ENCODE measurements at regions not wholly inside any gene's neighbourhood (a gene's known extent, or its start where the extent isn't known, plus 50 kb on each side); places are given as distances from the start of the nearest gene placed in this dataset.
"Not testable (repeated sequence)": the region's sequence is repeated elsewhere in the genome, so short reads cannot be mapped to it uniquely, and the experiment has no call there.

GRCh38 chr3:82495655-82496054, 734.2 kb upstream of the GBE1 start:
- DNase-seq, result no peak

GRCh38 chr3:82494977-82495489, 733.6 kb upstream of the GBE1 start:
- no peak for DNase-seq

GRCh38 chr3:82493858-82494257, 732.4 kb upstream of the GBE1 start:
- DNase-seq, result no peak

- DNase-seq, result peak; percentile 37
Observed at GRCh38 chr3:82475306-82475705, 713.9 kb upstream of the GBE1 start.

- peak; percentile 72 for DNase-seq
Observed at GRCh38 chr3:82474711-82475110, 713.3 kb upstream of the GBE1 start.

GRCh38 chr3:82473864-82474541, 712.6 kb upstream of the GBE1 start:
- no peak for DNase-seq

GRCh38 chr3:82467051-82467450, 705.6 kb upstream of the GBE1 start:
- DNase-seq, result no peak

GRCh38 chr3:82462977-82463376, 701.5 kb upstream of the GBE1 start:
- no peak for DNase-seq

- DNase-seq, result no peak
Observed at GRCh38 chr3:82461049-82461889, 699.8 kb upstream of the GBE1 start.

GRCh38 chr3:82448320-82448719, 686.9 kb upstream of the GBE1 start:
- no peak for DNase-seq

- DNase-seq, result not testable (repeated sequence)
Observed at GRCh38 chr3:82428821-82429220, 667.4 kb upstream of the GBE1 start.

GRCh38 chr3:82424031-82424339, 662.5 kb upstream of the GBE1 start:
- DNase-seq, result no peak

GRCh38 chr3:82423268-82424030, 662.0 kb upstream of the GBE1 start:
- no peak for DNase-seq

GRCh38 chr3:82416830-82417229, 655.4 kb upstream of the GBE1 start:
- DNase-seq, result no peak

- DNase-seq, result no peak
Observed at GRCh38 chr3:82416349-82416748, 654.9 kb upstream of the GBE1 start.

GRCh38 chr3:82413171-82413570, 651.7 kb upstream of the GBE1 start:
- DNase-seq, result no peak

- no peak for DNase-seq
Observed at GRCh38 chr3:82410366-82410765, 648.9 kb upstream of the GBE1 start.

- DNase-seq, result no peak
Observed at GRCh38 chr3:82409842-82410241, 648.4 kb upstream of the GBE1 start.

- no peak for DNase-seq
Observed at GRCh38 chr3:82392203-82392775, 630.8 kb upstream of the GBE1 start.

GRCh38 chr3:82390868-82391267, 629.4 kb upstream of the GBE1 start:
- DNase-seq, result no peak

- no peak for DNase-seq
Observed at GRCh38 chr3:82386647-82387046, 625.2 kb upstream of the GBE1 start.

GRCh38 chr3:82384181-82384580, 622.7 kb upstream of the GBE1 start:
- DNase-seq, result no peak

GRCh38 chr3:82382831-82383230, 621.4 kb upstream of the GBE1 start:
- DNase-seq, result no peak
